ENCODE measurements at regions not wholly inside any gene's neighbourhood (a gene's known extent, or its start where the extent isn't known, plus 50 kb on each side); places are given as distances from the start of the nearest gene placed in this dataset.
"Not testable (repeated sequence)": the region's sequence is repeated elsewhere in the genome, so short reads cannot be mapped to it uniquely, and the experiment has no call there.

DNA sequence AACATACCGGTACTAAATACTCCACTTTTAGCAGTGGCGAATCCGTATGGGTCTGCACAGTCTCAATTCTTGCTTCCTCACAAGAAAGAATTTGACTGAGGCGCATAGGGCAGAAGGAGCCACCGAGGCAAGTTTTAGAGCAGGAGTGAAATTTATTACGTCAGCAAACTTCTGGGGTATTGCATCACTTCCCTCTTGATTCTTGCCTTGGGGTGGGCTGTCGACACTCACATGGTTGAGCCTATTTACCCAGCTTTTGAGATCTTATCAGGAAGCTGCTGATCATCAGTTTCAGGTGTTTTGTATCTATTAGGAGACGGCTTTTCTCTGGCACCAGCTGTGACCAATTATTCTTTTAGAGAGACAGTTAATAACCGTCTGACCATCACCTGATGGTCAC lies 111.5 kb upstream of the CCNH start:
- 55 to 59% methylated on average over 9 of the region's 9 CpGs for WGBS, 2 donors
- no peak overlapping the region for H3K4me3 ChIP-seq
- TF ChIP-seq, protein P1, sequence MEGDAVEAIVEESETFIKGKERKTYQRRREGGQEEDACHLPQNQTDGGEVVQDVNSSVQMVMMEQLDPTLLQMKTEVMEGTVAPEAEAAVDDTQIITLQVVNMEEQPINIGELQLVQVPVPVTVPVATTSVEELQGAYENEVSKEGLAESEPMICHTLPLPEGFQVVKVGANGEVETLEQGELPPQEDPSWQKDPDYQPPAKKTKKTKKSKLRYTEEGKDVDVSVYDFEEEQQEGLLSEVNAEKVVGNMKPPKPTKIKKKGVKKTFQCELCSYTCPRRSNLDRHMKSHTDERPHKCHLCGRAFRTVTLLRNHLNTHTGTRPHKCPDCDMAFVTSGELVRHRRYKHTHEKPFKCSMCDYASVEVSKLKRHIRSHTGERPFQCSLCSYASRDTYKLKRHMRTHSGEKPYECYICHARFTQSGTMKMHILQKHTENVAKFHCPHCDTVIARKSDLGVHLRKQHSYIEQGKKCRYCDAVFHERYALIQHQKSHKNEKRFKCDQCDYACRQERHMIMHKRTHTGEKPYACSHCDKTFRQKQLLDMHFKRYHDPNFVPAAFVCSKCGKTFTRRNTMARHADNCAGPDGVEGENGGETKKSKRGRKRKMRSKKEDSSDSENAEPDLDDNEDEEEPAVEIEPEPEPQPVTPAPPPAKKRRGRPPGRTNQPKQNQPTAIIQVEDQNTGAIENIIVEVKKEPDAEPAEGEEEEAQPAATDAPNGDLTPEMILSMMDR (IDR thresholded peaks at IDR 0.05) = no peak

GRCh38 chr5:87511778-87512177 lies 99.0 kb upstream of the CCNH start:
- H3K4me1 ChIP-seq; H3K27me3 ChIP-seq; intact Hi-C loops (cut with DNase I); DNase-seq; H3K27ac ChIP-seq; H3K4me3 ChIP-seq; H3K36me3 ChIP-seq; ATAC-seq: not testable (repeated sequence)
- WGBS, 2 donors = 63 to 75% methylated on average over 3 of the region's 3 CpGs
- peaks cover 0 to 17% (median 0%) of the 10 kb centered on the region in 11 donors for H3K9me3 ChIP-seq

More for the DNA sequence above, 111.5 kb upstream of the CCNH start:
- no peaks in the 10 kb centered on the region for H3K27me3 ChIP-seq
- DNase-seq (no peak), ATAC-seq (no peak)
- H3K9me3 ChIP-seq = no peaks in the 10 kb centered on the region
- H3K36me3 ChIP-seq = no peaks in the 10 kb centered on the region
- intact Hi-C loops (cut with DNase I) = no loop called here
- H3K27ac ChIP-seq = no peak overlapping the region
- H3K4me1 ChIP-seq = no peaks in the 10 kb centered on the region

DNA sequence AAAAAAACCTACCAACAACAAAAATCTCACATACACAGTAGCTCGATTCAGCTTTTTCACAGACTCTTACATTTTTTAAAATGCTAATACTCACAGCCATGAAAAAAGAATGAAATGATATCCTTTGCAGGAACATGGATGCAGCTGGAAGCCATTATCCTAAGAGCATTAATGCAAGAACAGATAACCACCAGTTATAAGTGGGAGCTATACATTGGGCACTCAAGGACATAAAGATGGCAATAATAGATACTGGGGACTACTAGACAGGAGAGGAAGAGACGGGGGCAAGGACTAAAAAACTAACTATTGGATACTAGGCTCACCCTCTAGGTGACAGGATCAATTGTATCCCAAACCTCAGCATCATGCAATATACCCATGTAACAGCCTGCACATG lies 90.3 kb upstream of the CCNH start:
- no peak overlapping the region for H3K27ac ChIP-seq
- peaks cover 0 to 4% (median 0%) of the 10 kb centered on the region in 11 donors for H3K9me3 ChIP-seq
- H3K27me3 ChIP-seq = no peaks in the 10 kb centered on the region
- 62 to 67% methylated on average over 2 of the region's 2 CpGs for WGBS, 2 donors
- H3K4me3 ChIP-seq = no peak overlapping the region
- H3K4me1 ChIP-seq = no peaks in the 10 kb centered on the region
- no peak for ATAC-seq
- no peaks in the 10 kb centered on the region for H3K36me3 ChIP-seq
- TF ChIP-seq, protein P1 (IDR thresholded peaks at IDR 0.05) = no peak
- no peak for DNase-seq
- intact Hi-C loops (cut with DNase I) = no loop called here

- peak in 1 of 8 donors; percentile 18 for ATAC-seq
- DNase-seq = peak in 1 of 2 donors; percentile 10
- TF ChIP-seq, protein P1 (IDR thresholded peaks at IDR 0.05) = no peak
- Histone ChIP-seq H3K9me3 (peaks cover 0 to 24% (median 6%) of the 10 kb centered on the region in 11 donors), H3K4me1 (no peaks in the 10 kb centered on the region), H3K27ac (no peak overlapping the region), H3K4me3 (no peak overlapping the region), H3K36me3 (no peaks in the 10 kb centered on the region), H3K27me3 (no peaks in the 10 kb centered on the region)
- intact Hi-C loops (cut with DNase I) = loop anchor here in 1 of 10 donors (5.0 kb wide), 1 partner anchor 1728 kb away; no protein-coding TSS in a partner anchor
- WGBS, 2 donors = 75 to 79% methylated on average over 21 of the region's 21 CpGs
Measured at GRCh38 chr5:87499478-87500410, 87.0 kb upstream of the CCNH start.

All from heart right ventricle (tissue), 16 donors.